Epidermal melanocyte (primary cell): ENCODE measurements at regions not wholly inside any gene's neighbourhood (a gene's known extent, or its start where the extent isn't known, plus 50 kb on each side); places are given as distances from the start of the nearest gene placed in this dataset.

ENCODE experiments used
- DNase-seq: peaks from one replicate; pipeline ENCODE4 v3.0.0; 2011; ENCODE audit warnings: low spot score; ENCODE audit not compliant: insufficient read length

DNA sequence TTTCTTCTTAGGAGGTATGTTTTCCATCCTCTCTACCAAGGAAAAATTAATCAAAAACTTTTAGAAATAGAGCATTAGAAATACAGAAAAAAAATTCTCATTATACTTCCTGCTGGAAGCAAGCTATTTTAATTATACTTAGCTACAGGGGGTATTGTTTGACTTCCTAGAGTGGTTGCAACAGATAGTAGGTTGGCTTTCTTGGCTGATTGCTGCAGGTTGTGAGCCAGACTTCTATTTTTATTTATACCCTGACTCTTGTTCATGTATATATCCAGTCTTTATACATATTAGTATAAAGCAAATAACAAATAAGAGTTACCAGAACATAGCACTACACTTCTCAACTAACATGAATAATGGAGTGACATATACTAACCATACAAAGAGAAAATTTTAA lies 460.8 kb upstream of the REG3G start:
- DNase-seq = no peak

- no peak for DNase-seq
Observed at GRCh38 chr2:78568782-78569373, 456.6 kb upstream of the REG3G start.

- no peak for DNase-seq
Observed at GRCh38 chr2:78576409-78576808, 449.1 kb upstream of the REG3G start.

GRCh38 chr2:78585871-78586270 lies 439.6 kb upstream of the REG3G start:
- no peak for DNase-seq

DNA sequence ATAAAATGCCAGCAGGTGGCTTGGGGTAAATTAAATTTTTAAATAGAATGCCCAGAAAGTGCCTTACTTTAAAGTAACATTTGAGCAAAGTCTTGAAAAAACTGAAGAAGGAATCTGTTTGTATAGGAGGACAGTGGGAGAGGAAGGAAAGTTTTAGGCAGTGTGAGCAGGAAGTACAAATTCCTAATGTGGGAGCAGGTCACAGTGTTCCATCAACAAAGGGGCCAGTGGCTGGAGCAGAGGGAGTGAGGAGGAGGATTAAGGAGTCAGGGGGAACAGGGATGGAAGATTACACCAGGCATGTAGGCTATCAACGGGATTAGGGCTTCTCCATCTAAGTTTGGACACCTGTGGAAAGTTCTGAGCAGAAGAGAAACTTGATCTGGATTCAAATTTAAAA lies 439.2 kb upstream of the REG3G start:
- DNase-seq = no peak

- DNase-seq = no peak
Observed at GRCh38 chr2:78589871-78590270, 435.6 kb upstream of the REG3G start.

DNA sequence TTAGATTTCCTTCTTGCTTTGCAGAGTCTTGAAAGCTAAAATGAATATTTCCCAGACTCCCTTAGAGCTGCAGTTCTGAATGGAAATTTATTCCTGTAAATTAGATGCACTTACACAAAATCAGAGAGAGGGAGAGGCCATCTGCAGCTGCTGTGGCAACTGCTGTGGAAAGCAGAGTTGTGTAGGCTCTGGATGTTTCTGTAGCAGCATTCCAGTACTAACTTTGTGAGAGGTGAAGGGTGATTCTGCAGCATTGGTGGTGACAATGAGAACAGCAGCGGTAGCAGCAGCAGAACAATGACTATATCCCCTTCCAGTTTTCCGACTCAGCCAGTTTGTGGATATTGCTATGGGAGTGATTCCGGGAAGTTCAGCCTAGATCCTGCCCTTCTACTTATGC lies 433.0 kb upstream of the REG3G start:
- no peak for DNase-seq

GRCh38 chr2:78601113-78601512 lies 424.4 kb upstream of the REG3G start:
- DNase-seq = no peak

DNA sequence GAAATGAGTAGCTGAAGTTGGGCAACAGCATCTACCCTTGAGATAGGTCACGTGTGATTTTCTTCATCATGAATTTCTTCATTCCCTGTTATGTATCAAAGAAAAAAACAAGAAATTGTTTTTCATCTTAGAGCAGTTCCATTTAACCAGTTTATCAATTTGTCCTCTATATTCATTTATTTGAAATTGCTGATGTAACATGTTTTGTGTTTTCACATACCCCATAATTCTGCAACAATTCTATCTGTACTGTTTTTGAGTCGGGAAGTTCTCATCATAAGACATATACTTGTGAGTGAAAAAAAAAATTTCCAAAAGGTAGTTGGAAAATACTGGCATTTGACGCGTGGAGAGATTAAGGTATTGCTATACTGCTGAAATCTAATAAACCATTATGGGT lies 422.6 kb upstream of the REG3G start:
- DNase-seq = no peak

GRCh38 chr2:78606895-78607294 lies 418.6 kb upstream of the REG3G start:
- no peak for DNase-seq

DNA sequence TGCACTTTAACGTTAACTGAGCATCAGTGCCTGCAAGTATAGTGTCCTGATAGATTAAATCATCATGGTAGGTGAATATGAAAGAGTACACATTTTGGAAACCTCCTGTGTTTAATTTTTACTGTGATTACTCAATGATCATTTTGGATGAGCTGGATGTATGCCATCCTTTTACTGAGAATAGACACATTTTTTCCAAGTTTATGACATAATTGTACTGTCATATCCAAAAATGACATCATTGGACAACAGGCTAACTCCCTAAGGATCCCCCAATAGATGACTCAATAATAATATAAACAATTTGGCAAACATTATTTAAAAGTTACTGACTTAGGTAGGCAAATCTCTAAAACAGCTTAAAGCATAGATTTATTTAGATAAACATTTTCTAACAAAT lies 410.8 kb upstream of the REG3G start:
- no peak for DNase-seq

- DNase-seq = no peak
Observed at GRCh38 chr2:78615956-78616355, 409.5 kb upstream of the REG3G start.

DNA sequence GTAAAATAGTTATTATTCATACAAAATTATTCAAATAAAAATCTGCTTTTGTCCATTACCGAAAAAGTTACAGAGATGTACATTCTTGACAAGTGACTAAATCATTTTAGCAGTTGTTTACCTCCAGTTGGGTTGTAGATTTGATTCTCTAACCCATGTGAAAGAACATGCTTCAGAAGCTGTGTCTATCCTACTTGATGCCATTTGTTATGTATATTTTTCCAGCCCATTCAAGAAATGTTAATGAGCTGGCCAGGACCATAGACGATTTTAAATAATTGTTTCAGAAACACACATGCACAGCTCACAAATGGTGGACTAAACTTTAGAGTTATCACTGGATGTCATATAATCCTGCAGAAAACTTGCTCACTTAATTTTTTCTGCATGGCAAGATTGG lies 391.1 kb upstream of the REG3G start:
- no peak for DNase-seq

DNA sequence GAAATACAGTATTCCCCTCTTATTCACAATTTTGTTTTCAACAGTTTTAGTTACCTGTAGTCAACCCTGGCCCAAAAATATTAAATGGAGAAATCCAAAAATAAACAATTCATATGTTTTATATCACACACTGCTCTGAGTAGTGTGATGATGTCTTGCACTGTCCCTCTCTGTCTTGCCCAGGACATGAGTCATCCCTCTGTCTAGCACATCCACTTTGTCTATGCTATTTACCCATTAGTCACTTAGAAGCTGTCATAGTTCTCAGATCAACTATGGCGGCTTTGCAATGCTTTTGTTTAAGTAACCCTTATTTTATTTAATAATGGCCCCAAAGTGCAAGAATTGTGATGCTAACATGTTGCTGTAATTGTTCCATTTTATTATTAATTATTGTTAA lies 380.6 kb upstream of the REG3G start:
- no peak for DNase-seq

DNA sequence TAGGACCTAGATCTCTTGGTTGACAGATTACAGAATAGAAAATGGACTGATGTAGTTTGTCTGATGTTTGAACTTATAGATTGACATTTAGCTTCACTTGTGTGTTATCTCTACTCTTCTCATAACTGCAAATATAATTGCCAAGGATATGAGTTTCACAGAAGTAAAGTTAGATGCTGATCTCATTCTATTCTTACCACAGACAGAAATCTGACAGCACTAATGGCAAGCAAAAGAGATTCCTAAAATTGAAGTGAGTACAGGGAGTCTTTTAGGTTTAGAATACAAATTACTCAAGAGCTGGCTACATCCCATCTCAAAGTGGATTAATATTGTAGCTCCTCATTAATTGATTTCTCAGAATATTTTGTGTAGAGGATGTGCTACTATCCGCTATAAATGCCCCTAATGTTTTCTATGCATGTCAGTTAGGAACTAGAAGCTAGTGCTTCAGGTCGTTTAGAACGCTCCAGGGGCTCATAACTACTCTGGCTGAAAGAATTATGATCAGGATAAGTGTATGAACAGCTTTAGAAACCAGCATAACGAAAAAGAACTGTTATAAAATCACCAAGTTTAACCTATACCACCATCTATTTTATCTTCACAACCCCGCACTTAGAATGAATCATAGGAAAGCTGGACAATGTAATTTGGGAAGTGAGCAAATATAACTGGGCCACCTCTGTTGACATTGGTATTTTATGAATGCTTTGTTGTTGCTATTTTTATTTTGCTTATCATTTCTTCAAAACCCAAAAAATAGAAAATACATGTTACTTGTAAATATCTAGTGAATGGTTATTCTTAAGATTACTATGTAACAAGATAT lies 378.8 kb upstream of the REG3G start:
- DNase-seq = no peak

DNA sequence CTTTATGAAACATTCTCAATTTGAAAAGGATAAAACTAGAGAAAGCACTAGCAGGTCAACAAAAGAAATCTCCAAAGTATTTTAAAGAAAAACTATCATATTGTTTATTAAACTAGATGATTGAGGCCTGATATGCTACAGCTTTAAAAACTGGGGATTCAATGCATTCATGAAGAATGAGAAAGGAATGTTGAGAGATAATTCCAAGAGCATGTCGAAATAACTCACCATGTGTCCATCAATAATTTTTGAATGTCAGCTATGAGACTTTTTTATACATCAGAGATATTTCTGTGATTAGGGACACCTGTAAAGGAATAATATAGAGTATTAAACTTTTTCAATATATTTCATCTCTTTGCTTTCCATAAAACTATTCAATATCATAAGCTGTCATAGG lies 376.9 kb upstream of the REG3G start:
- DNase-seq = no peak

DNA sequence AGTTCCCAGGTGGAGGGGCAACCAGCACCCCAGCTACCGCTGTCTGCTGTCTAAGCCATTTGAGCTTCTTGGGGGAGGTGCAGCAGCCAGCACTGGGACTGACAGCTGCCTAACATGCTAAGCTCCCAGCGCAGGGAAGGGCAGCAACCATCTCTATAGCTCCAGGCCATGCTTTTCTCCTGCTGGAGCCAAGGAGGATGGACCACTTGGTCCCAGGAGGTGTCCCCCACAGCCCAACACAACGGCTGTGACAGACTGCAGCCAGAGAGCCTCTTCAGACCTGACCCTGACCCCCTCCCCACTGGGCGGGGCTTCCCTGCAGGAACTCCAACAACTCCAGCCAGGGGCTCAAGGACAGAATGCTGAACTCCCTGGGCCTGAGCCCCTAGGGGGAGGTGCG lies 370.6 kb upstream of the REG3G start:
- DNase-seq = no peak

- no peak for DNase-seq
Observed at GRCh38 chr2:78676921-78677696, 348.4 kb upstream of the REG3G start.

- no peak for DNase-seq
Observed at GRCh38 chr2:78677774-78678173, 347.7 kb upstream of the REG3G start.

- no peak for DNase-seq
Observed at GRCh38 chr2:78681386-78681785, 344.1 kb upstream of the REG3G start.

- DNase-seq = no peak
Observed at GRCh38 chr2:78682781-78683180, 342.7 kb upstream of the REG3G start.

GRCh38 chr2:78686625-78687153 lies 338.8 kb upstream of the REG3G start:
- no peak for DNase-seq
